ENCODE measurements at regions not wholly inside any gene's neighbourhood (a gene's known extent, or its start where the extent isn't known, plus 50 kb on each side); places are given as distances from the start of the nearest gene placed in this dataset.

GRCh38 chr6:81098109-81098814 lies 654.2 kb downstream of the TENT5A start:
- no peak for TF ChIP-seq CTCF (IDR thresholded peaks at IDR 0.05)
- no peak for TF ChIP-seq POLR2A (IDR thresholded peaks at IDR 0.05; ENCODE audit: low read depth)
- no peak for TF ChIP-seq EP300 (IDR thresholded peaks at IDR 0.05)
- no peak for TF ChIP-seq POLR2AphosphoS5 (IDR thresholded peaks at IDR 0.05)

Data from esophagus muscularis mucosa (tissue), 4 donors.